NOMO-1 (cell line): ENCODE measurements at regions not wholly inside any gene's neighbourhood (a gene's known extent, or its start where the extent isn't known, plus 50 kb on each side); places are given as distances from the start of the nearest gene placed in this dataset.
"Not testable (repeated sequence)": the region's sequence is repeated elsewhere in the genome, so short reads cannot be mapped to it uniquely, and the experiment has no call there.

Experiments used
- DNase-seq, 2 experiments: peaks; one replicate each; lab custom pipeline; 2025; ENCODE audit not compliant: unreplicated experiment in 2 of 2; lab: John Stamatoyannopoulos, UW

- no peak for DNase-seq
Observed at GRCh38 chr13:68987585-68987984, 1120.0 kb upstream of the ATXN8OS start.

DNA sequence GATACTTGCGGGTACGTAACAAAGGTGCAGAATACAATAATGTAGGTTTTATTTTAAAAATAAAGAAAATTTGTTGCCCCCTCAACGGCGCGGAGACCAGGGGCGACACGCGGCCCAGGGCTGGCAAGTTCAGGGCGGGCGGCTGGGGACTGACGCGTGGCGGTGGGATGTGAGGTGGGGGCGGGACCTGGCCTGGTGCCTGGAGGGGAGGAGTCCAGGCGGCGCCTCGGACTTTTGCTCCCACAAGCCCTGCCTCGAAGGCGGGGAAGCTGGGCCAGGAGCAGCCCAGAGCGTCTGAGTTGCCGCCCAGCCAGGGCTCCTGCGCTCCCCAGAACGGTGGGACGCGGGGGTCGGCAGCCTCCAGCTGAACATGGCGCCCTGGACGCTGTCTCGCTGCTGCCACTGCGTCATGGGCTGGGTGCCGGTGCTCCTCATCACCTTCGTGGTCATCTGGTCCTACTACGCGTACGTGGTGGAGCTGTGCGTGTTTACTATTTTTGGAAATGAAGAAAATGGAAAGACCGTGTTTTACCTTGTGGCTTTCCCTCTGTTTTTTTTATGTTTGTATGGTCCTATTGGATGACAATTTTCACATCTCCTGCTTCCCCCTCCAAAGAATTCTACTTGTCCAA is 1122.8 kb upstream of the ATXN8OS start:
- DNase-seq, result no peak

DNA sequence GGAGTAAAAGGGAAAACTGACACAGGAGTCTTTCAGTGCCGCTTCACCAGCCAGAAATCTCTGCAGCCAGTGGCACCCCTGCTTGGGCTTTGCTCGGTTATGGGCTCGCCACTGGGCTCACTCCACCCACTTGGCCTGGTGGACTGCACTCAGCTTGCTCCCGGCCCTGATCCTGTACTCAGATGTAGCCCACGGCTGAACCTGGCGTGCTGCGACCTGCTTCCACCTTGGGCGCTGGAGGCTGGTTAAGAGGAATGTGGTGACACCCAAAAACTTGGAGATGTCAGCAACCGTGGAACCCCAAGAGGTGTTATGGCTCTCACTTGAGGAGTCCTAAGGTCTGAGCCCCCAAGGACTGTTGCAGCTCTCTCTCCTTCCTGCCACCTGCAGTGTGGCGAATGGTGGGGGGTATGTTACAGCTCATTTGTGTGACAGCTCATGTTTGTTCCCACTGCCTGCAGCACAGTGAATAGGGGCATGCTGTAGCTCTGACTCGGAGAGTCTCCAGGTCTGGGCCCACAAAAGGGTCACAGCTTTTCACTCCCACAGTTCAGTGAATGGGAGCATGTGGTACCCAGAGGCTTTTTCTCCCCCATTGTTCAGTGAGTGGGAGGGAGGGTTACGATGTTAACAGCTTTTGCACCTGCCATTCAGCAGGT is 1124.5 kb upstream of the ATXN8OS start:
- no peak for DNase-seq

DNA sequence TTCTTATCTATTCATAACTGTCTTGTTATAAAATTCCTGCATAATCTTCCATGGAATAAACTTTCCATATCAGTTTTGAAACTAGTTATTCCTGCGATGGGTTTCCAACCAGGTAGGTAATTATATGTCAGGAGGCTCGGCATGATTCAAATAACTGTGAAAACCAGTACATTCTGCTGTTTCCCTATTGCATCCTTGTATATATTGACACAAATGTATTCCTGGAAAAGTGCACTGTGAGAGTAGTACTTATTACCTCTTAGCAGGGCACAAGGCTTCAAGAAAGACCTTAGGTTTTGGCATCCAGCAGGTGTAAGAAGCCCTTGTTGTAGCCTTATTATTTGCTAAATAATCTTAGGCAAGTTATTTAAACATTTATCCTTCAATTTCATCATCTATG is 1131.3 kb upstream of the ATXN8OS start:
- DNase-seq, result no peak

GRCh38 chr13:68970532-68970931 is 1137.1 kb upstream of the ATXN8OS start:
- no peak for DNase-seq

DNA sequence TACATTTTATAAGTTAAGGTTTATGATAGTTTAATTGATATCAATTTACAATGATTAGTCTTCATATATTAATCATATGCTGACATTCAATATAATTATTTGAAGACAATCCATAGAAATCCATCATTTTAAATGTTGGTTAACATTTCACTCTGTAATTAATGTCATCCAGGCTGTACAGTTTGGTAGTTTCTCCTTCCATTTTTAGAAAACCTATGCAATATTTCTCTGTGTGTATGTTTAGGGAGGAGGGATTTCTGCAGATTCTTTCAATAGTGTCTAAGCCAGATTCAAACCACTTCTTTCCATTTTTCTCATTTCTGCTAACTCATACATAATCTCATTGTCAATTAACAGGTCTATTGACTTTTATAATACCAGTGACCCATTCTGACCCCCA is 1159.0 kb upstream of the ATXN8OS start:
- no peak for DNase-seq

DNA sequence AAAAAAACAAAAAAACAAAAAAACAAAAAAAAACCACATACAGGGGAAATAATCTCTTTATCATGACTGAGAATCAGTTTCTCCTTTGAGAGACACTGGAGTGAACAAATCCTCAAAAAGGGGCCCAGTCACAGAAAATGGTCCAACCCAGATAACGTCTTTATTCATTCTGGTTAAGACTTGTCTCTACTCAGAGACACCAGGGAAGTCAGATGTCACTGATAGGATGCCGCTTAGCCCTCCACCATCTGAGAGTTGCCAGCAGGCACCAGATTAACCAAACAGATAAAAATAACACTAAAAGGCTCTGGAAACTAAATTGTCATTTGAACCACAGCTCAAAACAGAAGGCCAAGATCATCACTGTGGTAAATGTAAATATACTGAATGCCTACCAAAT is 1163.4 kb upstream of the ATXN8OS start:
- DNase-seq, result no peak

DNA sequence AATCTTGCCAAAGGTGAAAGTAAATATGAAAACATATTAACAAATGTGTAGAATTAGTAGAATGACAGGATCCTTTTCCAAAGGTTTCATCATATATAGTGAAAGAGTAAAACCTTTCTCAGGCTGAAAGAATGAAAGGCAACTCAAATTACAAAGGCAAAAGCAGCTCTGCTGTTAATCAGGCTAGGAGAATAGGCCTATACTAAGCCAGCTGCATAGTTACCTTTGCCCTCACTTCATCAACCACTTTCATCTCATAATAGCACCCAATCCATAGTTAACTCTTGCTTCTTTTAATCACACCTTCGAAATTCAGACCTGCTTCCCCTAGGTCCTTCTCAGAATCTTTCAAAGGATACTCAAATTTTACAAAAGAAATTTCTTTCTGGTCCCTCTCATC is 1167.6 kb upstream of the ATXN8OS start:
- no peak for DNase-seq

GRCh38 chr13:68938639-68939038 is 1169.0 kb upstream of the ATXN8OS start:
- no peak for DNase-seq

DNA sequence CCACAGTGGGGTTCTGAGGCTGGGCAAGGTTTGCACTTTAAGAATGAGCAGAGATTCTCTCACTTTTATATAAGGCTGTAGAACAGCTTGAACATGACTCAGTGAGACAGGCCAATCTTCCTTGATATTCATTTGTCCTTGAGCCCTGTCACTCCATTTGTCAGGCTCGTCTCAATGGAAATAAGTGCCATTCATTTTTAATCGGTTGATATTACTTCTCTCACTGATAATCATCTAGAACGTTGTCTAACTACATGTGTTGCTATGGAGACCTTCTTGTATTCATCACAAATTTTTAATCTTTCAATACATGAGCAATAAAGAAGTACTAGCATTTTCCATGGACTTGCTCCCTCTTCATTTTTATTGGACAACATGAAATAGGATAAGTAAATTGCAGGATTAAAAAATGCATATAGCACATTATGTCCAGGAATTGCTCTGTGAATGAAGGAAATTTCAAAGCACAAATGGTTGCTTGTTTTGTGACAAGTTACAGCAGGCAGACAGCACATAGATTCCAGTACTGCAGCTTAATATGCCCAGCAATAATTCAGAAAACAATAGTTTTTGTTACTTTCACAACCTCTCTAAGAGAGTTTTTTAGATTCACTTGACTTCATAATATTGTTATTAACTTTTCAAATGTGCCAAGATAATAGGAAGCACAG is 1178.4 kb upstream of the ATXN8OS start:
- no peak for DNase-seq

- DNase-seq, result no peak
Observed at GRCh38 chr13:68927387-68928026, 1180.1 kb upstream of the ATXN8OS start.

DNA sequence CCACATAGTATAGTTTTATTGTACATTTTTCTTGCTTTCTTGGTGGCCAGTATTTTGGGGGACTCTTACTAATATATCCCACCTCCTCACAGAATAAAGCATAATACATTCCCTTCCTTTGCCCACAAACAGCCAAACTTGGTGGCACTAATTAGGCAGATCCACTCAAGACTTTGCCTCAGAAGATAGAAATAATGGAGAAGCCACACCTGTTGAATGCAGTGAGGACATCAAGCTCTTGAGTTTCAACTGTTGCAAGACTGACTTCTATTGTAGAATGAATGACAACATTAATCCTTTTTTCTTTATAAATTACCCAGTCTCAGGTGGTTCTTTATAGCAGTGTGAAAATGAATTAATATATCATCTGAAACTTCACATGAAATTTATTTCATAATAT is 1183.6 kb upstream of the ATXN8OS start:
- DNase-seq, result no peak

- DNase-seq, result no peak
Observed at GRCh38 chr13:68908879-68909278, 1198.7 kb upstream of the ATXN8OS start.

DNA sequence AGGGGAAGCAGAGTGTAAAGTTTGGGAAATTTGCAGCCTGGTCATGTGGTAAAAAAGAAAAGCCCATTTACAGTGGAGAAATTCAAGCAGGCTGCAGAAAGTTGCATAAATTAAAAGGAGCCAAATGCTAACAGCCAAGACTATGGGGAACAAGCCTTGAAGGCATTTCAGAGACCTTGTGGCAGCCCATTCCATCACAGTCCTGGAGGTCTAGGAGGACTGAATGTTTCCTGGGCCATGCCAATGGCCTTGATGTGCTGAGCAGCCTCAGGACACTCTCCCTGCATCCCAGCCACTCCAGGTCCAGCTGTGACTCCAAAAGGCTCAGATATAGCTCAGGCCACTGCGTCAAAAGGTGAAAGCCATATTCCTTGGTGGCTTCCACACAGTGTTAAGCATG is 1202.4 kb upstream of the ATXN8OS start:
- DNase-seq, result no peak

DNA sequence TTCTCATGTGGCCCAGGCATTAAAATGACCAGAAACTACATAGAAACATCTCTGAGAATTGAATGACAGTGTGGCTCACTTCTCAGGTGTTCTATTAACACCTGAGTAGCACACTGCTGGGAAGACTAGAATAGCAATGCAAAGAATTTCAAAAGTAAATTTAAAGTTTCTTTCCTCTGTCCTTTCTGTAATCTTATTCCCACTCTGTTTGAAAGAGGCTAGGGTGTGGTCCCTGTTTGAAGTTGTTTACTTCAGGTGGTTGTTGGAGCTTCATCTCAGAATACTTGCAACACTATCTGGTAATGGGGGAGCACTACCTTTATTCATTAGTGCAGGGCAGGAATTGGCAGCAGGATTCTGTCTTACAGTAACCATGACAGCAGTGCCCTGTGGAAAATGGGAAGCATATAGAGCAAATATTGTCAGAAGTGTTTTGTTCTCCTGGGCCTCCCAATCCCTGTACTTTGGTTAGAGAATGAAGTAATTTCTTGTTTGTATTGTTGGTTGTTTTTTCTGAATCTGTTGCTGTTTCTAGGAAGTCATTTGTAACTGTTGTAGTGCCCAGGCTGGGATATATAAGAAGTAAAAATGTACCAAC is 1210.2 kb upstream of the ATXN8OS start:
- DNase-seq, result no peak

DNA sequence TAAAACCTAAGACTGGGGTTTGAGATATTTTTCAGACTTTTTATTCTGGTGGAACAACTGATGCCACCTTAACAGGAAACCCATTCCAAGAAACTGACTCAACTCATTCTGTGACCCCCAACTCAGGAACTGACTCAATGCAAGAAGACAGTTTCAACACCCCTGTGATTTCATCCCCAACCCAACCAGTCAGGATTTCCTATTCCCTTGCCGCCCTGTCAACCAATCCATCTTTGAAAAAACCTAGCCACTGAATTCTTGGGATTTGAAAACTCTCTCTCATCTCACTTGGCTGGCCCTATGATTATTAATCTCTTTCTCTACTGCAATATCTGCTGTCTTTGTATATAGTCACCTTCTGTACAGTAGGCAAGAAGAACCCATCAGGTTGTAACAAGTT is 1211.9 kb upstream of the ATXN8OS start:
- no peak for DNase-seq

GRCh38 chr13:68893721-68894120 is 1213.9 kb upstream of the ATXN8OS start:
- DNase-seq, result not testable (repeated sequence)

DNA sequence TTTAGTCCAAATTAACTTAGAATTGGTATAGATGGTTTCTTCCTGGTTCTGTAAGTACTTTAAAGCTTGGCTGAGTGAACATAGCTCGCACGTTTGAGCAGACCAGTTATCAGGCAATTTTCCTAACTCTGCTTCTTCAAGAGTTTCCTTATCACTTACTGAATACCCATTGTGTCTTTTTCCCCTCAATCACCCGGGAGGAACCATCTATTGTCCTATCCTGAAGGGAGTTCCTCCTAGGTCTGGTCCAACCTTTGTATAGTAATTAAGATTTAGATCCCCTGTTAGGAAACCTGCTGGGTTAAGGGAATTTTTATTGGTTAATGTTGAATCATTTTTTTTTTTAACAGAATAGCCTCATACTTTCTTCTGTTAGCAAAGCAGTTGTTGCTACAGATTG is 1215.0 kb upstream of the ATXN8OS start:
- not testable (repeated sequence) for DNase-seq

- DNase-seq, result not testable (repeated sequence)
Observed at GRCh38 chr13:68890101-68890500, 1217.5 kb upstream of the ATXN8OS start.

DNA sequence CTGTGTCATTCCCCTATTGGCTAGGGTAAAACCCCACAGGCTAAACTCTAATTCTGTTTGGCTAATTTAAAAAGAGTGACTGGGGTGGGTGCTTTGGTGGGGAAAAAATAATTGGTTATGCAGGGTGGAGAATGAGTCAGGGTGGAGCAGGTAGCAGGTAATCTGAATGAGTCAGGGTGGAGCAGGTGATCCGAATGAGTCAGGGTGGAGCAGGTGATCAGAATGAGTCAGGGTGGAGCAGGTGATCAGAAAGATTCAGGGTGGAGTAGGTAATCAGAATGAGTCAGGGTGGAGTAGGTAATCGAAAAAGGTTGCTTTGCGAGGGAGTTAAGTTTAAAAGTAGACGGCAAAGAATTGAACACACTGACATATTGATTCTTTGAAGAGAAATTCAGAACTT is 1218.8 kb upstream of the ATXN8OS start:
- DNase-seq, result no peak

GRCh38 chr13:68872338-68872737 is 1235.3 kb upstream of the ATXN8OS start:
- no peak for DNase-seq
